ENCODE measurements at regions not wholly inside any gene's neighbourhood (a gene's known extent, or its start where the extent isn't known, plus 50 kb on each side); places are given as distances from the start of the nearest gene placed in this dataset.

DNA sequence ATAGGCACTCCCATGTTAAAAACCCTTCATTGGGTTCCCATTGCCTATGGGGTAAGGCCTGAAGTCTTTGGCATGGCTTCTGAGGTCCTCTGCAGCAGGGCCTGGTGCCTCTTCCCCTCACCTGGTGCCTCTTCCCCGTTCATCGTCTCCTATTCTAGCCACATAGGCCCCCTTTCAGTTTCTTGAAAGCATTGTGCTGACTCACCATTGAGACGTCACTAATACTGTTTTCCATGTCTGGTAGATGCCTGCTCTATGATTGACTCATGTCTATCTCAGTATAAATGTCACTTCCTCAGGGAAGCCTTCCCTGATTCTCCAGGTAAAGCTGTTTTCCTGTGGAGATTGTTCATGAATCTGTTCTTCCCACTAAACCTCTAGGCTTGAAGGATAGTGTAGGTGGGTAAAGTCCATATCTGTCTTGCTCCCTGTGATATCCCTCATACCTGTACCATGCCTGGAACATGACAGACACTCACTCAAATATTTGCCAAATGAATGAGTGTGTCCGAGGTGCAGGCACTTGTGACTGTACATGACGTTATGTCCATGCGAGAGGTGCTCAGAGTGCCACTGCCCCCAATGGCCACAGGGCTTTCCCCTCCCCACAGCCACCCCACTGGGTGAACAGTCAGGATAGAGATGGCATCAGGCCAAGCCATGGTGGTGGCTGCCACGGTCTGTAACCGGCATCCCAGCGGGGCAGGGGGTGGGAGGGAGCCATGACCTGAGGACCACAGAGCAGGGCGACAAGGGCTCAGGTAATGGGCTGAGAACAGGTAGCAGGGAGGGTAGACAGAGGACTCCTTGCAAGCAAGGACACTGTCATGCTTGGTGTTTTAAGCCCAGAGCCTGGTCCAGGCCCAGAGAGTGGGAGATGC is 85.2 kb upstream of the FAM20A start:
- in situ Hi-C loops (cut with MboI) (no loop called here), intact Hi-C loops (cut with micrococcal nuclease; ENCODE audit: unreplicated experiment) (no loop called here)
- no peaks in the 10 kb centered on the region for H3K4me1 ChIP-seq (ENCODE audit: control insufficient read depth, insufficient read depth, low read length)
- H4K20me1 ChIP-seq (ENCODE audit: control insufficient read depth, insufficient read depth) = no peaks in the 10 kb centered on the region
- H3K79me2 ChIP-seq (ENCODE audit: control insufficient read depth, insufficient read depth, low read length) = no peaks in the 10 kb centered on the region
- CTCF ChIA-PET = no interaction called here
- H3K4me2 ChIP-seq (ENCODE audit: control insufficient read depth, insufficient read depth) = no peak overlapping the region
- H3K27me3 ChIP-seq (replicated peaks in 1 of 2; ENCODE audit: control insufficient read depth in 2 of 2, insufficient read depth in 2 of 2, low read length in 1 of 2) = no peaks in the 10 kb centered on the region
- ATAC-seq (no peak), DNase-seq (ENCODE audit: low read depth, low spot score) (no peak), FAIRE-seq (no peak)
- H2AFZ ChIP-seq (ENCODE audit: control insufficient read depth, low read depth, low read length) = no peak overlapping the region
- no peak for TF ChIP-seq EGR1 (IDR thresholded peaks at IDR 0.05; ENCODE audit: borderline replicate concordance in 1 of 2, low read depth in 2 of 2, low read length in 2 of 2)
- no peak for TF ChIP-seq TAF1 (IDR thresholded peaks at IDR 0.05; ENCODE audit: borderline replicate concordance, low read depth, low read length)
- no peak for TF ChIP-seq ZZZ3 (IDR thresholded peaks at IDR 0.05; ENCODE audit: control insufficient read depth, insufficient read length, low read depth)
- TF ChIP-seq CBX3 (IDR thresholded peaks at IDR 0.05; ENCODE audit: borderline replicate concordance, low read depth) = no peak
- no peak for TF ChIP-seq FOXM1 (IDR thresholded peaks at IDR 0.05; ENCODE audit: low read depth, low read length)
- TF ChIP-seq SRF (IDR thresholded peaks at IDR 0.05; ENCODE audit: low read depth in 2 of 2, low read length in 2 of 2) = no peak
- TF ChIP-seq ESRRA (IDR thresholded peaks at IDR 0.05; ENCODE audit: low read length) = no peak
- TF ChIP-seq MEF2A (IDR thresholded peaks at IDR 0.05; ENCODE audit: insufficient read depth, low read depth, low read length) = no peak
- no peak for TF ChIP-seq NFIC (IDR thresholded peaks at IDR 0.05; ENCODE audit: low read depth, low read length)
- no peak for TF ChIP-seq PAX8 (IDR thresholded peaks at IDR 0.05)
- TF ChIP-seq, protein P1, sequence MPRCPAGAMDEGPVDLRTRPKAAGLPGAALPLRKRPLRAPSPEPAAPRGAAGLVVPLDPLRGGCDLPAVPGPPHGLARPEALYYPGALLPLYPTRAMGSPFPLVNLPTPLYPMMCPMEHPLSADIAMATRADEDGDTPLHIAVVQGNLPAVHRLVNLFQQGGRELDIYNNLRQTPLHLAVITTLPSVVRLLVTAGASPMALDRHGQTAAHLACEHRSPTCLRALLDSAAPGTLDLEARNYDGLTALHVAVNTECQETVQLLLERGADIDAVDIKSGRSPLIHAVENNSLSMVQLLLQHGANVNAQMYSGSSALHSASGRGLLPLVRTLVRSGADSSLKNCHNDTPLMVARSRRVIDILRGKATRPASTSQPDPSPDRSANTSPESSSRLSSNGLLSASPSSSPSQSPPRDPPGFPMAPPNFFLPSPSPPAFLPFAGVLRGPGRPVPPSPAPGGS (IDR thresholded peaks at IDR 0.05; ENCODE audit: borderline replicate concordance, insufficient read depth, low read depth, low read length, poor library complexity, severe bottlenecking) = no peak
- no peak for TF ChIP-seq ZNF384 (IDR thresholded peaks at IDR 0.05; ENCODE audit: borderline replicate concordance, low read depth, low read length)
- no peak for TF ChIP-seq CHD2 (IDR thresholded peaks at IDR 0.05; ENCODE audit: borderline replicate concordance, low read depth, low read length)
- TF ChIP-seq, protein P2, sequence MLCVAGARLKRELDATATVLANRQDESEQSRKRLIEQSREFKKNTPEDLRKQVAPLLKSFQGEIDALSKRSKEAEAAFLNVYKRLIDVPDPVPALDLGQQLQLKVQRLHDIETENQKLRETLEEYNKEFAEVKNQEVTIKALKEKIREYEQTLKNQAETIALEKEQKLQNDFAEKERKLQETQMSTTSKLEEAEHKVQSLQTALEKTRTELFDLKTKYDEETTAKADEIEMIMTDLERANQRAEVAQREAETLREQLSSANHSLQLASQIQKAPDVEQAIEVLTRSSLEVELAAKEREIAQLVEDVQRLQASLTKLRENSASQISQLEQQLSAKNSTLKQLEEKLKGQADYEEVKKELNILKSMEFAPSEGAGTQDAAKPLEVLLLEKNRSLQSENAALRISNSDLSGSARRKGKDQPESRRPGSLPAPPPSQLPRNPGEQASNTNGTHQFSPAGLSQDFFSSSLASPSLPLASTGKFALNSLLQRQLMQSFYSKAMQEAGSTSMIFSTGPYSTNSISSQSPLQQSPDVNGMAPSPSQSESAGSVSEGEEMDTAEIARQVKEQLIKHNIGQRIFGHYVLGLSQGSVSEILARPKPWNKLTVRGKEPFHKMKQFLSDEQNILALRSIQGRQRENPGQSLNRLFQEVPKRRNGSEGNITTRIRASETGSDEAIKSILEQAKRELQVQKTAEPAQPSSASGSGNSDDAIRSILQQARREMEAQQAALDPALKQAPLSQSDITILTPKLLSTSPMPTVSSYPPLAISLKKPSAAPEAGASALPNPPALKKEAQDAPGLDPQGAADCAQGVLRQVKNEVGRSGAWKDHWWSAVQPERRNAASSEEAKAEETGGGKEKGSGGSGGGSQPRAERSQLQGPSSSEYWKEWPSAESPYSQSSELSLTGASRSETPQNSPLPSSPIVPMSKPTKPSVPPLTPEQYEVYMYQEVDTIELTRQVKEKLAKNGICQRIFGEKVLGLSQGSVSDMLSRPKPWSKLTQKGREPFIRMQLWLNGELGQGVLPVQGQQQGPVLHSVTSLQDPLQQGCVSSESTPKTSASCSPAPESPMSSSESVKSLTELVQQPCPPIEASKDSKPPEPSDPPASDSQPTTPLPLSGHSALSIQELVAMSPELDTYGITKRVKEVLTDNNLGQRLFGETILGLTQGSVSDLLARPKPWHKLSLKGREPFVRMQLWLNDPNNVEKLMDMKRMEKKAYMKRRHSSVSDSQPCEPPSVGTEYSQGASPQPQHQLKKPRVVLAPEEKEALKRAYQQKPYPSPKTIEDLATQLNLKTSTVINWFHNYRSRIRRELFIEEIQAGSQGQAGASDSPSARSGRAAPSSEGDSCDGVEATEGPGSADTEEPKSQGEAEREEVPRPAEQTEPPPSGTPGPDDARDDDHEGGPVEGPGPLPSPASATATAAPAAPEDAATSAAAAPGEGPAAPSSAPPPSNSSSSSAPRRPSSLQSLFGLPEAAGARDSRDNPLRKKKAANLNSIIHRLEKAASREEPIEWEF (IDR thresholded peaks at IDR 0.05; ENCODE audit: insufficient replicate concordance, low read depth, low read length) = no peak
- TF ChIP-seq, protein P3, sequence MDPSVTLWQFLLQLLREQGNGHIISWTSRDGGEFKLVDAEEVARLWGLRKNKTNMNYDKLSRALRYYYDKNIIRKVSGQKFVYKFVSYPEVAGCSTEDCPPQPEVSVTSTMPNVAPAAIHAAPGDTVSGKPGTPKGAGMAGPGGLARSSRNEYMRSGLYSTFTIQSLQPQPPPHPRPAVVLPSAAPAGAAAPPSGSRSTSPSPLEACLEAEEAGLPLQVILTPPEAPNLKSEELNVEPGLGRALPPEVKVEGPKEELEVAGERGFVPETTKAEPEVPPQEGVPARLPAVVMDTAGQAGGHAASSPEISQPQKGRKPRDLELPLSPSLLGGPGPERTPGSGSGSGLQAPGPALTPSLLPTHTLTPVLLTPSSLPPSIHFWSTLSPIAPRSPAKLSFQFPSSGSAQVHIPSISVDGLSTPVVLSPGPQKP (IDR thresholded peaks at IDR 0.05; ENCODE audit: low read depth, low read length) = no peak
- no peak for TF ChIP-seq STAT3 (IDR thresholded peaks at IDR 0.05; ENCODE audit: low read depth, low read length)
- BruUV-seq (replicated peaks) = no TSS peak
- SMC1A ChIA-PET (ENCODE audit: uncharacterized antibody, unreplicated experiment) = no interaction called here
- no peak overlapping the region for H3K9ac ChIP-seq (ENCODE audit: control insufficient read depth, insufficient read depth, low read length)
- RAD21 ChIA-PET (ENCODE audit: unreplicated experiment) = no interaction called here
- no peaks in the 10 kb centered on the region for H3K9me3 ChIP-seq (replicated peaks; ENCODE audit: control insufficient read depth, insufficient read depth, low read length)
- 57% methylated on average over 9 of the region's 10 CpGs for WGBS (ENCODE audit: insufficient coverage, insufficient replicate concordance, low lambda C conversion rate, missing lambda C conversion rate)
- H3K36me3 ChIP-seq (ENCODE audit: control insufficient read depth in 2 of 2, insufficient read depth in 2 of 2, low read length in 1 of 2) = no peaks in the 10 kb centered on the region
- no peak overlapping the region for H3K27ac ChIP-seq (ENCODE audit: control insufficient read depth, insufficient read depth)
- H3K4me3 ChIP-seq = no peak overlapping the region
- POLR2A ChIA-PET = no interaction called here
